ENCODE measurements at regions not wholly inside any gene's neighbourhood (a gene's known extent, or its start where the extent isn't known, plus 50 kb on each side); places are given as distances from the start of the nearest gene placed in this dataset.

DNA sequence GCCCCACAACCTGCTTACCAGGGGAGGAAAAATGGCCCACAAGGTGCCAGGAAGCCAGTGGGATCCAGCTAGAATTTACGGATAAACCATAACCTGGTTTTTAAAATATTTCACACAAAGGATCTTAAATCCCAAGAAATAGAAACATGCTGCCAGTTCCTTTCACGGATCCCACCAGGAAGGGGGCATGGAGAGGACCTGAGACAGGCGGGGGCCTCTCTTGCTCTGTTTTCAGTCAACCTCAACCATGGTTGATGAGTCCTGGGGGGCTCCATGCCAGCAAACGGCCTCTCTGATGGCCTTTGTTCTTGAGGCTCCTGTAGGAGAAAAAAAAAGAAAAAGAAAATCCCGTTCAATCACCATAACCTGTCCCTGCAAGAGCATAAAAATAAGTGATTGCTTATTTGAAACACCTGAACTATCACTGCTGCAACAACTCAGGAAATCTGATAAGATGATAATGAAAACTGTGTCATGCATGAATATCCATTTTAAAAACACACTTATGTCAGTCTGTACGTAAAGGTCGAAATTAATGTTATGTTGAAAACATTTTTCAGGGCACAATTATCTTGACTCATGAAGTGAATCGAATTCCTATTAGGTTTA, 125.8 kb upstream of the CST7 start:
- TF ChIP-seq CTCF (IDR thresholded peaks at IDR 0.05; ENCODE audit: low read depth, low read length, missing control alignments), result no peak
- no peak for DNase-seq (ENCODE audit: extremely low read depth, low read depth)

DNA sequence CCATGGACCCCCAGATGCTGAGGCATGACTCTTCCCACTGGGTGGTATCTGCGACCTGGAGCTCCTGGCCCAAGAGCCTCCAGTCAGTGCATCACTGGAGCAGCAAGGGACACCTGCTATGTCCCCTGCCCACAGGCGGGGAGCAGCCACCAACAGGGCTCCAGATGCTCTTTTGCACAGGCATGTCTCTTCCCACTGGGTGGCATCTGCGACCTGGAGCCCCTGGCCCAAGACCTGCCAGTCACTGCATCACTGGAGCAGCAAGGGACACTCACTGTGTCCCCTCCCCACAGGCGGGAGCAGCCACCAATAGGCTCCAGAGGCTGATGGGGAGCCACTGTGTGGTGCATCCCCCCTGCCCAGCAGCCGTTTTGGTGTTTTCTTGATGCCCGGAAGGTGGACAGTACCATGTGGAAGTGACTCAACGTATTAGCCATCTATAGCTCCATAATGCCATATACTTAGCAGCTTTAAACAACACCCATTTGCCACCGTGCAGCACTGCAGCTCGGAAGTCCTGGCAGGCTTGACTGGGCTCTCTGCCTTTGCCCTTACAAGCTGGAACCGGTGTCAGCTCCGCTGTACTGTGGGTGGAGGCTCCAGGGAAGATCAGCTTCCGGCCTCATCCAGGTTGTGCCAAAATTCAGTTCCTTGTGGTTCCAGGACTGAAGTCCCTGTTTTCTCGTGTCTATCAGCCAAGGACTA, 124.9 kb upstream of the CST7 start:
- no peak for TF ChIP-seq CTCF (IDR thresholded peaks at IDR 0.05; ENCODE audit: low read depth, low read length, missing control alignments)
- H3K4me3 ChIP-seq (replicated peaks; ENCODE audit: low read depth, low read length), result no peak overlapping the region

More for the DNA sequence above, 125.8 kb upstream of the CST7 start:
- no peak overlapping the region for H3K4me3 ChIP-seq (replicated peaks; ENCODE audit: low read depth, low read length)

DNA sequence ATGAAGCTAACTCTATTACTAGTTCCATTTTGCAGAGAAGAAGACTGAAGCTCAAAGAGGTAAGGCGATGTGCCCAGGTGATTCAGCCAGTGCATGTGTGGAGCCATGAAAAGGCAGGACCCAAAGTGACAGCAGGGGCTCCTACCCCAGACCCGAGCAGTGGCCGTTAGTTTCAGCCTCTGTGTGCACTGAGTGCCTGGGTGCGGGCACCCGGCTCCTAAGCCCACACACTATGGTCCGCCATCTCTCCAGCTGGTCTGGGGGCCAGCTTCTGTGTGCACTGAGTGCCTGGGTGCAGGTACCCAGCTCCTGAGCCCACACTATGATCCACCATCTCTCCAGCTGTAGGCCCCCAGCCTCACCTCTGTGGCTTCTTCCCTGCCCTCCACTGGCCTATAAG, 123.5 kb upstream of the CST7 start:
- H3K4me3 ChIP-seq (replicated peaks; ENCODE audit: low read depth, low read length), result no peak overlapping the region
- DNase-seq (ENCODE audit: extremely low read depth, low read depth), result no peak
- no peak for TF ChIP-seq CTCF (IDR thresholded peaks at IDR 0.05; ENCODE audit: low read depth, low read length, missing control alignments)

More for the DNA sequence above, 124.9 kb upstream of the CST7 start:
- no peak for DNase-seq (ENCODE audit: extremely low read depth, low read depth)

- H3K4me3 ChIP-seq (replicated peaks; ENCODE audit: low read depth, low read length), result no peak overlapping the region
- DNase-seq (ENCODE audit: extremely low read depth, low read depth), result no peak
- no peak for TF ChIP-seq CTCF (IDR thresholded peaks at IDR 0.05; ENCODE audit: low read depth, low read length, missing control alignments)
Measured at GRCh38 chr20:24827603-24828295, 121.3 kb upstream of the CST7 start.

DNA sequence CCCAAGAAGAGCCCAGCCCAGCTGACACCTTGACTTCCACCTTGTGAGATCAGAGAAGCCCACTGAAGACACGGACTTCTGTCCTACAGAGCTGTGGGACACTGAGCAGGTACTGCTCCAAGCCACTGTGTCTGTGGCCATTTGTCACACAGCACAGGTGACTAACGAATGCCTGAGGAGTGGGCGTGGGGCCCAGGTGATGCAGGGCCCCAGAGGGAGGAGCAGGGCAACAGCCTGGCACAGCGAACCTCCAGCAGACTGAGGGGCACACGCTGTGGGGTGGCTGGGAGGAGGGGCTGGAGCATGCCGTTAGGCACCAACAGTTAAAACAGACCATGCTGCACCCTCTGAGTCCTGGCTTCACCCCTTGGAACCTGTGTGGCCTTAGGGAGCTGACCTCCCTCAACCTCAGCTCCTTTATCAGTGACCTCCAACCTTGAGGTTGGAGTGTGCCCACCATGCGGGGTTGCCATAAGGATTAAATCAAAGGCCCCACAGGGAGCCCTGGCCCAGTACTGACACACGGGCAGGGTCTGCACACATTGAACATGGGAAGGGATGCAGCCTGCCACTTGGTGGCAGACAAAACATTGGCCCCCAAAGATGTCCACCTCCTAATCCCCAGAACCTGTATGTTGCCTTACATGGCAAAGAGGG, 119.9 kb upstream of the CST7 start:
- TF ChIP-seq CTCF (IDR thresholded peaks at IDR 0.05; ENCODE audit: low read depth, low read length, missing control alignments), result no peak
- no peak overlapping the region for H3K4me3 ChIP-seq (replicated peaks; ENCODE audit: low read depth, low read length)
- DNase-seq (ENCODE audit: extremely low read depth, low read depth), result no peak

- no peak for TF ChIP-seq CTCF (IDR thresholded peaks at IDR 0.05; ENCODE audit: low read depth, low read length, missing control alignments)
- no peak overlapping the region for H3K4me3 ChIP-seq (replicated peaks; ENCODE audit: low read depth, low read length)
Measured at GRCh38 chr20:24829649-24830370, 119.3 kb upstream of the CST7 start.

More at GRCh38 chr20:24829649-24830370, 119.3 kb upstream of the CST7 start:
- no peak for DNase-seq (ENCODE audit: extremely low read depth, low read depth)

All from HFF-Myc (cell line).